KMS-11 (cell line): ENCODE measurements at regions not wholly inside any gene's neighbourhood (a gene's known extent, or its start where the extent isn't known, plus 50 kb on each side); places are given as distances from the start of the nearest gene placed in this dataset.

Experiments
- H2AFZ ChIP-seq: fragments of 200-600 bp; sonication (generic); 2 replicates; pipeline ENCODE4 v1.6.1; 2016; ENCODE audit warnings: antibody characterized with exemption, mixed run types, low read depth
- H3K27ac ChIP-seq: fragments of 200-600 bp; sonication (generic); 2 replicates; pipeline ENCODE4 v1.6.1; 2016; ENCODE audit warnings: mild to moderate bottlenecking, mixed run types
- H3K27me3 ChIP-seq: fragments of 200-600 bp; sonication (generic); 2 replicates; pipeline ENCODE4 v1.6.1; 2017; ENCODE audit warnings: mild to moderate bottlenecking, low read depth, mixed run types, moderate library complexity; ENCODE audit not compliant: insufficient read depth
- H3K36me3 ChIP-seq: fragments of 200-600 bp; sonication (generic); 2 replicates; pipeline ENCODE4 v1.6.1; 2017; ENCODE audit warnings: mild to moderate bottlenecking, mixed run types; ENCODE audit not compliant: insufficient read depth
- H3K4me1 ChIP-seq: fragments of 200-600 bp; sonication (generic); 2 replicates; pipeline ENCODE4 v1.6.1; 2016; ENCODE audit warnings: mild to moderate bottlenecking, low read depth, mixed run types; ENCODE audit not compliant: poor library complexity, severe bottlenecking
- H3K4me2 ChIP-seq: fragments of 200-600 bp; sonication (generic); 2 replicates; pipeline ENCODE4 v1.7.0; 2016; ENCODE audit warnings: mild to moderate bottlenecking, mixed run types
- H3K4me3 ChIP-seq: fragments of 200-600 bp; sonication (generic); IDR thresholded peaks from 2 replicates; pipeline ENCODE4 v1.6.1; 2017; ENCODE audit warnings: low read depth, low read length, mixed read lengths; ENCODE audit not compliant: insufficient read depth
- H3K79me2 ChIP-seq: fragments of 200-600 bp; sonication (generic); 2 replicates; pipeline ENCODE4 v1.6.1; 2016; ENCODE audit warnings: low read depth, mixed run types; ENCODE audit not compliant: insufficient read depth
- H3K9ac ChIP-seq: fragments of 200-600 bp; sonication (generic); 2 replicates; pipeline ENCODE4 v1.6.1; 2016; ENCODE audit warnings: mild to moderate bottlenecking, mixed run types
- H4K20me1 ChIP-seq: fragments of 200-600 bp; sonication (generic); 2 replicates; pipeline ENCODE4 v1.6.1; 2016; ENCODE audit warnings: mild to moderate bottlenecking, mixed run types; ENCODE audit not compliant: insufficient read depth
- CTCF ChIP-seq: fragments of 200-600 bp; sonication (generic); conservative IDR thresholded peaks from 2 replicates; pipeline ENCODE4 v1.6.1; 2017; ENCODE audit warnings: low read depth, mild to moderate bottlenecking, antibody characterized with exemption, low read length, moderate library complexity, mixed read lengths

- Histone ChIP-seq H3K9ac (no peak overlapping the region), H3K36me3 (no peaks in the 10 kb centered on the region), H3K4me3 (no peak overlapping the region), H3K27ac (no peak overlapping the region), H4K20me1 (no peaks in the 10 kb centered on the region), H3K27me3 (no peaks in the 10 kb centered on the region), H3K79me2 (no peaks in the 10 kb centered on the region), H3K4me2 (no peak overlapping the region), H2AFZ (no peak overlapping the region), H3K4me1 (no peaks in the 10 kb centered on the region)
- TF ChIP-seq CTCF, result no peak
Observed at GRCh38 chr2:236965021-236965840, 120.5 kb upstream of the COPS8 start.

GRCh38 chr2:236965841-236966096, 119.9 kb upstream of the COPS8 start:
- H3K9ac ChIP-seq, result no peak overlapping the region
- H2AFZ ChIP-seq, result no peak overlapping the region
- no peaks in the 10 kb centered on the region for H3K4me1 ChIP-seq
- H3K27ac ChIP-seq, result no peak overlapping the region
- no peak overlapping the region for H3K4me3 ChIP-seq
- H3K36me3 ChIP-seq, result no peaks in the 10 kb centered on the region
- H3K79me2 ChIP-seq, result no peaks in the 10 kb centered on the region
- H3K27me3 ChIP-seq, result no peaks in the 10 kb centered on the region
- H4K20me1 ChIP-seq, result no peaks in the 10 kb centered on the region
- no peak overlapping the region for H3K4me2 ChIP-seq
- TF ChIP-seq CTCF, result no peak

- Histone ChIP-seq H3K79me2 (no peaks in the 10 kb centered on the region), H3K4me3 (no peak overlapping the region), H3K4me2 (no peak overlapping the region), H3K27ac (no peak overlapping the region), H2AFZ (no peak overlapping the region), H4K20me1 (no peaks in the 10 kb centered on the region), H3K9ac (no peak overlapping the region), H3K4me1 (no peaks in the 10 kb centered on the region), H3K27me3 (no peaks in the 10 kb centered on the region), H3K36me3 (no peaks in the 10 kb centered on the region)
- no peak for TF ChIP-seq CTCF
Observed at GRCh38 chr2:236967499-236967783, 118.2 kb upstream of the COPS8 start.

- no peaks in the 10 kb centered on the region for H3K79me2 ChIP-seq
- H2AFZ ChIP-seq, result no peak overlapping the region
- no peaks in the 10 kb centered on the region for H3K27me3 ChIP-seq
- no peak overlapping the region for H3K4me3 ChIP-seq
- no peaks in the 10 kb centered on the region for H3K36me3 ChIP-seq
- no peak overlapping the region for H3K27ac ChIP-seq
- no peaks in the 10 kb centered on the region for H3K4me1 ChIP-seq
- H3K9ac ChIP-seq, result no peak overlapping the region
- TF ChIP-seq CTCF, result no peak
- H3K4me2 ChIP-seq, result no peak overlapping the region
- H4K20me1 ChIP-seq, result no peaks in the 10 kb centered on the region
Observed at GRCh38 chr2:236968101-236968879, 117.4 kb upstream of the COPS8 start.
